H1 (cell line): ENCODE measurements at regions not wholly inside any gene's neighbourhood (a gene's known extent, or its start where the extent isn't known, plus 50 kb on each side); places are given as distances from the start of the nearest gene placed in this dataset.

ENCODE experiments used
- CTCF ChIA-PET: fragments of 300-600 bp; sonication (Branson Sonifier 250); formaldehyde crosslinking; loops from one replicate; lab custom pipeline; 2021; ENCODE audit not compliant: partially characterized antibody; lab: Charles Lee
- POLR2A ChIA-PET: fragments of 300-600 bp; sonication (Branson Sonifier 250); formaldehyde crosslinking; loops from one replicate; lab custom pipeline; 2021; ENCODE audit warnings: inconsistent platforms; ENCODE audit not compliant: partially characterized antibody; lab: Charles Lee
- DNase-seq, 2 experiments: peaks; one replicate each; pipeline versions ENCODE4 v3.0.0 to v3.0.0-alpha.2; 2010 to 2022; ENCODE audit warnings: low spot score in 2 of 2, low read depth in 1 of 2, mixed read lengths in 1 of 2
- FAIRE-seq: peaks from 2 replicates; lab custom pipeline; 2011; peaks lifted over from hg19 to GRCh38; lab: Jason Lieb, UNC
- H2AFZ ChIP-seq: 2 replicates; pipeline ENCODE4 v1.8.1; 2012; ENCODE audit warnings: low read length, inconsistent platforms
- H2AK5ac ChIP-seq: 2 replicates; pipeline ENCODE4 v1.6.1; 2013; ENCODE audit warnings: low read depth, low read length
- H2BK120ac ChIP-seq: replicated peaks from 2 replicates; pipeline ENCODE3; 2013; ENCODE audit warnings: low read depth, low read length, inconsistent platforms
- H2BK12ac ChIP-seq: 2 replicates; pipeline ENCODE4 v1.6.1; 2013; ENCODE audit warnings: low read depth, low read length
- H2BK15ac ChIP-seq: 2 replicates; pipeline ENCODE4 v1.6.1; 2013; ENCODE audit warnings: low read length
- H2BK20ac ChIP-seq: 2 replicates; pipeline ENCODE4 v1.6.1; 2013; ENCODE audit warnings: low read length
- H2BK5ac ChIP-seq: 2 replicates; pipeline ENCODE4 v1.6.1; 2013; ENCODE audit warnings: low read depth, low read length
- H3K14ac ChIP-seq: 2 replicates; pipeline ENCODE4 v1.6.1; 2013; ENCODE audit warnings: inconsistent platforms; ENCODE audit not compliant: insufficient read length
- H3K18ac ChIP-seq: 2 replicates; pipeline ENCODE4 v1.6.1; 2013; ENCODE audit warnings: low read length; ENCODE audit errors: extremely low read depth
- H3K23ac ChIP-seq: 2 replicates; pipeline ENCODE4 v1.6.1; 2013; ENCODE audit warnings: inconsistent platforms; ENCODE audit not compliant: insufficient read length
- H3K23me2 ChIP-seq: 2 replicates; pipeline ENCODE4 v1.6.1; 2013; ENCODE audit warnings: low read depth, low read length
- H3K27ac ChIP-seq: 2 replicates; pipeline ENCODE4 v1.6.1; 2011; ENCODE audit warnings: low read depth, low read length, inconsistent platforms
- H3K27me3 ChIP-seq, 4 experiments: replicated peaks in 1 of 4; 1 replicate in 1 of 4; 2 replicates in 3 of 4; pipeline versions ENCODE4 v1.6.1 to v1.8.1; 2011 to 2013; ENCODE audit warnings: low read length in 3 of 4, mild to moderate bottlenecking in 3 of 4, inconsistent platforms in 2 of 4, mixed read lengths in 2 of 4, moderate library complexity in 1 of 4; ENCODE audit not compliant: control insufficient read depth in 3 of 4, insufficient read depth in 3 of 4; ENCODE audit errors: extremely low read depth in 1 of 4
- H3K36me3 ChIP-seq, 4 experiments: 2 replicates each; pipeline versions ENCODE4 v1.6.1 to v1.8.1; 2011 to 2013; ENCODE audit warnings: mild to moderate bottlenecking in 4 of 4, low read length in 3 of 4, moderate library complexity in 2 of 4, control low read depth in 1 of 4, inconsistent platforms in 1 of 4; ENCODE audit not compliant: insufficient read depth in 4 of 4, control insufficient read depth in 2 of 4
- H3K4ac ChIP-seq: replicated peaks from 2 replicates; pipeline ENCODE3; 2013; ENCODE audit warnings: low read length, low read depth, mixed read lengths, inconsistent platforms; ENCODE audit not compliant: insufficient read length
- H3K4me1 ChIP-seq, 4 experiments: replicated peaks in 1 of 4; 1 replicate in 1 of 4; 2 replicates in 3 of 4; pipeline versions ENCODE4 v1.6.1 to v1.8.1; 2011 to 2013; ENCODE audit warnings: low read length in 3 of 4, inconsistent platforms in 2 of 4, mixed read lengths in 1 of 4; ENCODE audit not compliant: insufficient read depth in 4 of 4, control insufficient read depth in 3 of 4
- H3K4me2 ChIP-seq, 2 experiments: 2 replicates each; pipeline versions ENCODE4 v1.6.1 to v1.8.1; 2011 to 2013; ENCODE audit warnings: low read depth in 2 of 2, low read length in 2 of 2, control low read depth in 1 of 2, inconsistent platforms in 1 of 2, mild to moderate bottlenecking in 1 of 2; ENCODE audit not compliant: insufficient read depth in 1 of 2
- H3K4me3 ChIP-seq, 4 experiments: fragments of 200-600, 300-600 bp in 1 of 4; sonication (generic), shearing (Covaris generic), sonication (Bioruptor Twin) in 1 of 4; 2 replicates each; pipeline versions ENCODE4 v1.5.1 to v1.8.1; 2011 to 2016; ENCODE audit warnings: low read length in 4 of 4, low read depth in 3 of 4, control low read depth in 2 of 4, inconsistent platforms in 2 of 4, mild to moderate bottlenecking in 2 of 4, mixed read lengths in 1 of 4, moderate library complexity in 1 of 4; ENCODE audit not compliant: insufficient read depth in 2 of 4; ENCODE audit errors: extremely low read depth in 1 of 4
- H3K56ac ChIP-seq: replicated peaks from 2 replicates; pipeline ENCODE3; 2013; ENCODE audit warnings: low read depth, mild to moderate bottlenecking, mixed read lengths, low read length, inconsistent platforms; ENCODE audit not compliant: insufficient read length
- H3K79me1 ChIP-seq: 2 replicates; pipeline ENCODE4 v1.6.1; 2013; ENCODE audit warnings: low read depth, low read length, control low read depth
- H3K79me2 ChIP-seq, 2 experiments: 2 replicates each; pipeline versions ENCODE4 v1.6.1 to v1.8.1; 2012 to 2013; ENCODE audit warnings: low read length in 2 of 2, mild to moderate bottlenecking in 2 of 2, inconsistent platforms in 1 of 2; ENCODE audit not compliant: insufficient read depth in 2 of 2, control insufficient read depth in 1 of 2
- H3K9ac ChIP-seq, 4 experiments: replicated peaks in 1 of 4; 1 replicate in 1 of 4; 2 replicates in 3 of 4; pipeline versions ENCODE4 v1.6.1 to v1.8.1; 2011 to 2013; ENCODE audit warnings: low read depth in 3 of 4, low read length in 3 of 4, control low read depth in 2 of 4, mild to moderate bottlenecking in 2 of 4, moderate library complexity in 2 of 4, inconsistent platforms in 1 of 4; ENCODE audit errors: extremely low read depth in 1 of 4
- H3K9me3 ChIP-seq, 2 experiments: 2 replicates each; pipeline versions ENCODE4 v1.6.1 to v1.8.1; 2012 to 2013; ENCODE audit warnings: mild to moderate bottlenecking in 2 of 2, moderate library complexity in 2 of 2, control low read depth in 1 of 2, inconsistent platforms in 1 of 2, low read depth in 1 of 2, low read length in 1 of 2, mixed read lengths in 1 of 2; ENCODE audit not compliant: insufficient read depth in 2 of 2
- H4K20me1 ChIP-seq, 2 experiments: replicated peaks in 1 of 2; 2 replicates each; pipeline versions ENCODE3 to v1.8.1; 2011 to 2013; ENCODE audit warnings: inconsistent platforms in 2 of 2, low read length in 2 of 2, mild to moderate bottlenecking in 1 of 2; ENCODE audit not compliant: insufficient read depth in 2 of 2, control insufficient read depth in 1 of 2
- H4K5ac ChIP-seq: 2 replicates; pipeline ENCODE4 v1.6.1; 2013; ENCODE audit warnings: low read length, low read depth, mixed read lengths, inconsistent platforms; ENCODE audit not compliant: insufficient read length
- H4K8ac ChIP-seq: 2 replicates; pipeline ENCODE4 v1.8.0; 2013; ENCODE audit warnings: mild to moderate bottlenecking, moderate library complexity, low read length, inconsistent platforms; ENCODE audit not compliant: insufficient read depth; ENCODE audit errors: extremely low read depth
- H4K91ac ChIP-seq: replicated peaks from 2 replicates; pipeline ENCODE3; 2013; ENCODE audit warnings: low read length, mixed read lengths, inconsistent platforms; ENCODE audit not compliant: insufficient read length
- CHD2 ChIP-seq: IDR thresholded peaks from 2 replicates; pipeline ENCODE4 v1.6.1; 2012; ENCODE audit warnings: low read length, improper control_type of control experiment
- GTF2F1 ChIP-seq: IDR thresholded peaks from 2 replicates; pipeline ENCODE4 v1.6.1; 2012; ENCODE audit warnings: low read depth, low read length, improper control_type of control experiment, borderline replicate concordance
- HDAC6 ChIP-seq: IDR thresholded peaks from one replicate; pipeline ENCODE4 v1.7.1; 2012; ENCODE audit warnings: low read depth, mild to moderate bottlenecking, inconsistent platforms, low read length, moderate library complexity
- MAX ChIP-seq: IDR thresholded peaks from 2 replicates; pipeline ENCODE4 v1.6.1; 2012; ENCODE audit warnings: inconsistent platforms
- NRF1 ChIP-seq: IDR thresholded peaks from 2 replicates; pipeline ENCODE4 v1.6.1; 2011; ENCODE audit warnings: mild to moderate bottlenecking, low read depth, low read length, improper control_type of control experiment
- POLR2AphosphoS5 ChIP-seq: IDR thresholded peaks from 2 replicates; pipeline ENCODE4 v1.6.1; 2011; ENCODE audit warnings: low read depth, low read length
- RBBP5 ChIP-seq: IDR thresholded peaks from 2 replicates; pipeline ENCODE4 v1.7.1; 2012; ENCODE audit warnings: low read depth, mild to moderate bottlenecking, inconsistent platforms, low read length, moderate library complexity, borderline replicate concordance
- RFX5 ChIP-seq: IDR thresholded peaks from 2 replicates; pipeline ENCODE4 v1.6.1; 2011; ENCODE audit warnings: low read depth, low read length, improper control_type of control experiment, borderline replicate concordance
- SIRT6 ChIP-seq: IDR thresholded peaks from one replicate; pipeline ENCODE4 v1.7.1; 2012; ENCODE audit warnings: low read length, inconsistent platforms
- SP1 ChIP-seq: IDR thresholded peaks from 2 replicates; pipeline ENCODE4 v1.6.1; 2011; ENCODE audit warnings: low read depth, low read length
- SUZ12 ChIP-seq: fragments of 200-600 bp; sonication (generic); IDR thresholded peaks from 2 replicates; pipeline ENCODE4 v1.6.1; 2012; ENCODE audit warnings: mild to moderate bottlenecking, inconsistent platforms, low read length, moderate library complexity, mixed read lengths
- WGBS, 2 experiments: shearing (Covaris generic) in 1 of 2; methylation state at CpG; one replicate each; pipeline versions ENCODE4 v1.1.6 to v1.1.7; 2013 to 2015; ENCODE audit warnings: low lambda C conversion rate in 2 of 2, mixed read lengths in 2 of 2, inconsistent platforms in 1 of 2, low coverage in 1 of 2, missing lambda C conversion rate in 1 of 2; ENCODE audit not compliant: insufficient replicate concordance in 2 of 2, insufficient coverage in 1 of 2, insufficient read length in 1 of 2; ENCODE audit errors: extremely low coverage in 1 of 2, missing lambda C conversion rate in 1 of 2; 5-methylcytosine and 5-hydroxymethylcytosine counted together

DNA sequence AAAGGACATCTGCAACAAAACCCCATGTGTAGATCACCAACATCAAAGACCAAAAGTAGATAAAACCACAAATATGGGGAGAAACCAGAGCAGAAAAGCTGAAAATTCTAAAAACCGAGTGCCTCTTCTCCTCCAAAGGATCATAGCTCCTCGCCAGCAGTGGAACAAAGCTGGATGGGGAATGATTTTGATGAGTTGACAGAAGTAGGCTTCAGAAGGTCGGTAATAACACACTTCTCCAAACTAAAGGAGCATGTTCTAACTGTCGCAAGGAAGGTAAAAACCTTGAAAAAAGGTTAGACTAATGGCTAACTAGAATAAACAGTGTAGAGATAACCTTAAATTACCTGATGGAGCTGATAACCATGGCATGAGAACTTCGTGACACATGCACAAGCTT, 109.9 kb upstream of the SYNCRIP start:
- H3K36me3 ChIP-seq: no peaks in the 10 kb centered on the region
- no peak overlapping the region for H2AK5ac ChIP-seq
- POLR2A ChIA-PET: no interaction called here
- H4K20me1 ChIP-seq: no peaks in the 10 kb centered on the region
- no peak overlapping the region for H4K5ac ChIP-seq
- H3K23me2 ChIP-seq: no peaks in the 10 kb centered on the region
- H3K9me3 ChIP-seq: 0 out of 4 replicates have a peak, but pooled peaks cover 0 to 3% of the 10 kb centered on the region in 2 experiments
- H2BK20ac ChIP-seq: no peak overlapping the region
- H4K91ac ChIP-seq: no peak overlapping the region
- CTCF ChIA-PET: no interaction called here
- no peak overlapping the region for H3K14ac ChIP-seq
- H3K27me3 ChIP-seq: no peaks in the 10 kb centered on the region
- H3K4ac ChIP-seq: no peak overlapping the region
- H3K18ac ChIP-seq: no peak overlapping the region
- no peak overlapping the region for H3K4me2 ChIP-seq
- H2AFZ ChIP-seq: no peak overlapping the region
- no peaks in the 10 kb centered on the region for H3K79me2 ChIP-seq
- 92% methylated on average over 5 of the region's 5 CpGs; no CpG with 5 or more reads in 1 of the 2 experiments for WGBS, 2 experiments
- no peaks in the 10 kb centered on the region for H3K79me1 ChIP-seq
- no peak overlapping the region for H3K9ac ChIP-seq
- DNase-seq (no peak), FAIRE-seq (no peak)
- H2BK5ac ChIP-seq: no peak overlapping the region
- H3K4me1 ChIP-seq: peaks cover 0 to 2% (median 0%) of the 10 kb centered on the region in 4 experiments; a peak in 1 of 7 replicates
- no peak overlapping the region for H2BK15ac ChIP-seq
- TF ChIP-seq CHD2 (no peak), RBBP5 (no peak), POLR2AphosphoS5 (no peak), SUZ12 (no peak), SIRT6 (no peak), MAX (no peak), RFX5 (no peak), SP1 (no peak), HDAC6 (no peak), GTF2F1 (no peak), NRF1 (no peak)
- no peak overlapping the region for H3K56ac ChIP-seq
- no peak overlapping the region for H3K4me3 ChIP-seq
- no peak overlapping the region for H3K27ac ChIP-seq
- no peak overlapping the region for H2BK120ac ChIP-seq
- no peak overlapping the region for H2BK12ac ChIP-seq
- H4K8ac ChIP-seq: no peak overlapping the region
- H3K23ac ChIP-seq: no peak overlapping the region
